ENCODE measurements at regions not wholly inside any gene's neighbourhood (a gene's known extent, or its start where the extent isn't known, plus 50 kb on each side); places are given as distances from the start of the nearest gene placed in this dataset.

- in situ Hi-C loops (cut with MboI; ENCODE audit: low sequenced_read_pairs, unreplicated experiment), result no loop called here
- TF ChIP-seq CTCF (IDR thresholded peaks at IDR 0.05; ENCODE audit: borderline replicate concordance, control extremely low read depth, extremely low read depth, insufficient read depth, missing control alignments), result no peak
- DNase-seq (ENCODE audit: low spot score), result no peak
Observed at GRCh38 chr11:101748572-101749344, 165.0 kb upstream of the TRPC6 start.

GRCh38 chr11:101745756-101746155, 161.9 kb upstream of the TRPC6 start:
- TF ChIP-seq CTCF (IDR thresholded peaks at IDR 0.05; ENCODE audit: borderline replicate concordance, control extremely low read depth, extremely low read depth, insufficient read depth, missing control alignments), result no peak
- in situ Hi-C loops (cut with MboI; ENCODE audit: low sequenced_read_pairs, unreplicated experiment), result no loop called here
- DNase-seq (ENCODE audit: low spot score), result no peak

- in situ Hi-C loops (cut with MboI; ENCODE audit: low sequenced_read_pairs, unreplicated experiment), result no loop called here
- no peak for DNase-seq (ENCODE audit: low spot score)
- TF ChIP-seq CTCF (IDR thresholded peaks at IDR 0.05; ENCODE audit: borderline replicate concordance, control extremely low read depth, extremely low read depth, insufficient read depth, missing control alignments), result no peak
Observed at GRCh38 chr11:101743828-101744227, 160.0 kb upstream of the TRPC6 start.

- in situ Hi-C loops (cut with MboI; ENCODE audit: low sequenced_read_pairs, unreplicated experiment), result no loop called here
- no peak for TF ChIP-seq CTCF (IDR thresholded peaks at IDR 0.05; ENCODE audit: borderline replicate concordance, control extremely low read depth, extremely low read depth, insufficient read depth, missing control alignments)
- DNase-seq (ENCODE audit: low spot score), result no peak
Observed at GRCh38 chr11:101741479-101742175, 157.8 kb upstream of the TRPC6 start.

- DNase-seq (ENCODE audit: low spot score), result no peak
- in situ Hi-C loops (cut with MboI; ENCODE audit: low sequenced_read_pairs, unreplicated experiment), result no loop called here
- TF ChIP-seq CTCF (IDR thresholded peaks at IDR 0.05; ENCODE audit: borderline replicate concordance, control extremely low read depth, extremely low read depth, insufficient read depth, missing control alignments), result no peak
Observed at GRCh38 chr11:101741061-101741460, 157.3 kb upstream of the TRPC6 start.

- in situ Hi-C loops (cut with MboI; ENCODE audit: low sequenced_read_pairs, unreplicated experiment), result no loop called here
- TF ChIP-seq CTCF (IDR thresholded peaks at IDR 0.05; ENCODE audit: borderline replicate concordance, control extremely low read depth, extremely low read depth, insufficient read depth, missing control alignments), result no peak
- DNase-seq (ENCODE audit: low spot score), result no peak
Observed at GRCh38 chr11:101738452-101738851, 154.6 kb upstream of the TRPC6 start.
